OCI-LY1 (cell line): ENCODE measurements at regions not wholly inside any gene's neighbourhood (a gene's known extent, or its start where the extent isn't known, plus 50 kb on each side); places are given as distances from the start of the nearest gene placed in this dataset.
"Not testable (repeated sequence)": the region's sequence is repeated elsewhere in the genome, so short reads cannot be mapped to it uniquely, and the experiment has no call there.

Experiments
- EZH2 ChIP-seq: fragments of 200-600 bp; sonication (generic), shearing (Covaris generic); IDR thresholded peaks from 2 replicates; pipeline ENCODE4 v1.8.0; 2017; ENCODE audit warnings: borderline replicate concordance, mixed run types, mild to moderate bottlenecking, antibody characterized with exemption, low read length, moderate library complexity, mixed read lengths
- TF ChIP-seq, protein P1 (sequence below): fragments of 200-600 bp; sonication (generic), shearing (Covaris generic); IDR thresholded peaks from 2 replicates; pipeline ENCODE4 v1.5.1; 2017; ENCODE audit warnings: mild to moderate bottlenecking, antibody characterized with exemption, low read length, moderate library complexity, mixed read lengths

DNA sequence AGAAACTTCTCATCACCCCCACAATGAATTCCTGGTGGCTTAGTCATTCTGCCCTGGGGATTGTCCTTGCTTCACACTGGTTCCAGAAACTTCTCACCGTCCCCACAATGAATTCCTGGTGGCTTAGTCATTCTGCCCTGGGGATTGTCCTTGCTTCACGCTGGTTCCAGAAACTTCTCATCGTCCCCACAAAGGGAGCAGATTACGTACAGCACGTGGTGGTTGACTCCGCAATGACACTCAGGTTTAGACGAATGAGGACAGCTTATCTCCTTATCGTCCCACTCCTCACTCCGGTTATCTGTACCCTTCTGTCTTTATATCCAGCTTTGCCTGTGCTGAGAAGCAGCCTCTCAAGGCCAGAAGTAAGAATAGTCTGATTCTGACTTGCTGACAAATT lies 273.4 kb downstream of the ASMT start:
- TF ChIP-seq, protein P1, sequence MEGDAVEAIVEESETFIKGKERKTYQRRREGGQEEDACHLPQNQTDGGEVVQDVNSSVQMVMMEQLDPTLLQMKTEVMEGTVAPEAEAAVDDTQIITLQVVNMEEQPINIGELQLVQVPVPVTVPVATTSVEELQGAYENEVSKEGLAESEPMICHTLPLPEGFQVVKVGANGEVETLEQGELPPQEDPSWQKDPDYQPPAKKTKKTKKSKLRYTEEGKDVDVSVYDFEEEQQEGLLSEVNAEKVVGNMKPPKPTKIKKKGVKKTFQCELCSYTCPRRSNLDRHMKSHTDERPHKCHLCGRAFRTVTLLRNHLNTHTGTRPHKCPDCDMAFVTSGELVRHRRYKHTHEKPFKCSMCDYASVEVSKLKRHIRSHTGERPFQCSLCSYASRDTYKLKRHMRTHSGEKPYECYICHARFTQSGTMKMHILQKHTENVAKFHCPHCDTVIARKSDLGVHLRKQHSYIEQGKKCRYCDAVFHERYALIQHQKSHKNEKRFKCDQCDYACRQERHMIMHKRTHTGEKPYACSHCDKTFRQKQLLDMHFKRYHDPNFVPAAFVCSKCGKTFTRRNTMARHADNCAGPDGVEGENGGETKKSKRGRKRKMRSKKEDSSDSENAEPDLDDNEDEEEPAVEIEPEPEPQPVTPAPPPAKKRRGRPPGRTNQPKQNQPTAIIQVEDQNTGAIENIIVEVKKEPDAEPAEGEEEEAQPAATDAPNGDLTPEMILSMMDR: not testable (repeated sequence)
- TF ChIP-seq EZH2: not testable (repeated sequence)
